K562 (cell line): ENCODE measurements at regions not wholly inside any gene's neighbourhood (a gene's known extent, or its start where the extent isn't known, plus 50 kb on each side); places are given as distances from the start of the nearest gene placed in this dataset.

Experiments
- ATAC-seq: fragments of 200-7000 bp; cut with Tn5 transposase; 3 replicates; pipeline ENCODE4 v1.9.1; 2020; ENCODE audit warnings: moderate library complexity
- BruUV-seq: library from RNA; stranded (reverse); fragments of 400-500 nt; replicated peaks from 2 replicates; lab custom pipeline; 2021; lab: Mats Ljungman, UMichigan
- CTCF ChIA-PET: fragments of 300-600 bp; formaldehyde crosslinking; extraction: SDS; loops from one replicate; lab custom pipeline; 2021; ENCODE audit warnings: low intra/inter-chr PET ratio; lab: Yijun Ruan, JAX
- POLR2A ChIA-PET: fragments of 300-600, 350-650 bp; sonication (Branson Sonifier 250); formaldehyde crosslinking; extraction: SDS; loops from one replicate; lab custom pipeline; 2021; ENCODE audit warnings: antibody characterized with exemption, inconsistent platforms; lab: Yijun Ruan, JAX
- DNase-seq, 4 experiments: peaks; one replicate each; pipeline versions ENCODE4 v3.0.0 to v3.0.0-alpha.2; 2011 to 2018; ENCODE audit warnings: low spot score in 3 of 4, mixed read lengths in 3 of 4; ENCODE audit errors: extremely low read depth in 1 of 4
- FAIRE-seq: peaks from 2 replicates; lab custom pipeline; 2011; peaks lifted over from hg19 to GRCh38; lab: Jason Lieb, UNC
- H2AFZ ChIP-seq: 2 replicates; pipeline ENCODE4 v1.6.0; 2011; ENCODE audit warnings: low read depth, low read length, control low read depth, inconsistent platforms
- H3K27ac ChIP-seq: fragments of 200-600 bp; 3 replicates; pipeline ENCODE4 v1.8.0; 2011; ENCODE audit warnings: low read depth, mild to moderate bottlenecking, control low read depth, inconsistent platforms, low read length, moderate library complexity, mixed read lengths; ENCODE audit errors: extremely low read depth
- H3K27me3 ChIP-seq, 2 experiments: fragments of 300-600 bp in 1 of 2; 2 replicates in 1 of 2; 3 replicates in 1 of 2; pipeline versions ENCODE4 v1.6.0 to v1.8.0; 2011; ENCODE audit warnings: inconsistent platforms in 2 of 2, low read length in 2 of 2, mild to moderate bottlenecking in 1 of 2, mixed read lengths in 1 of 2, moderate library complexity in 1 of 2; ENCODE audit not compliant: control insufficient read depth in 2 of 2, insufficient read depth in 2 of 2
- H3K36me3 ChIP-seq: fragments of 300-600 bp; 3 replicates; pipeline ENCODE4 v1.8.0; 2011; ENCODE audit warnings: mild to moderate bottlenecking, low read length, inconsistent platforms; ENCODE audit not compliant: control insufficient read depth, insufficient read depth
- H3K4me1 ChIP-seq, 2 experiments: fragments of 200-600 bp in 1 of 2; replicated peaks in 1 of 2; 2 replicates in 1 of 2; 3 replicates in 1 of 2; pipeline versions ENCODE4 v1.5.1 to v1.8.0; 2011; ENCODE audit warnings: inconsistent platforms in 2 of 2, low read length in 2 of 2, mild to moderate bottlenecking in 1 of 2, mixed read lengths in 1 of 2, moderate library complexity in 1 of 2; ENCODE audit not compliant: control insufficient read depth in 2 of 2, insufficient read depth in 2 of 2
- H3K4me2 ChIP-seq: 2 replicates; pipeline ENCODE4 v1.6.1; 2011; ENCODE audit warnings: low read length, control low read depth, inconsistent platforms, mixed read lengths; ENCODE audit not compliant: insufficient read depth
- H3K4me3 ChIP-seq: fragments of 200-600 bp; sonication (generic), shearing (Covaris generic); 2 replicates; pipeline ENCODE4 v1.5.1; 2016; ENCODE audit warnings: control low read depth, inconsistent platforms
- H3K79me2 ChIP-seq: fragments of 200-600 bp; 3 replicates; pipeline ENCODE4 v1.8.0; 2011; ENCODE audit warnings: low read length, inconsistent platforms; ENCODE audit not compliant: control insufficient read depth, insufficient read depth
- H3K9ac ChIP-seq, 2 experiments: 2 replicates each; pipeline versions ENCODE4 v1.6.0 to v1.6.1; 2011; ENCODE audit warnings: low read depth in 2 of 2, low read length in 2 of 2, control low read depth in 1 of 2, inconsistent platforms in 1 of 2, mild to moderate bottlenecking in 1 of 2, mixed read lengths in 1 of 2; ENCODE audit not compliant: insufficient read depth in 1 of 2
- H3K9me1 ChIP-seq: one replicate; pipeline ENCODE4 v1.6.0; 2011; ENCODE audit warnings: inconsistent platforms, mild to moderate bottlenecking, low read length, moderate library complexity; ENCODE audit not compliant: control insufficient read depth, insufficient read depth
- H3K9me3 ChIP-seq: replicated peaks from 2 replicates; pipeline ENCODE4 v1.5.1; 2011; ENCODE audit warnings: low read depth, low read length, inconsistent platforms; ENCODE audit not compliant: control insufficient read depth, insufficient read depth
- H4K20me1 ChIP-seq: replicated peaks from 2 replicates; pipeline ENCODE4 v1.6.1; 2011; ENCODE audit warnings: low read length, inconsistent platforms, mixed read lengths; ENCODE audit not compliant: control insufficient read depth, insufficient read depth
- BRD9 ChIP-seq: fragments of 450-650 bp; IDR thresholded peaks from 2 replicates; pipeline ENCODE4 v1.6.1; 2018; ENCODE audit warnings: low read depth; ENCODE audit not compliant: partially characterized antibody
- CBX1 ChIP-seq: sonication (generic); IDR thresholded peaks from 2 replicates; pipeline ENCODE4 v1.6.1; 2016; ENCODE audit warnings: antibody characterized with exemption, low read depth, mild to moderate bottlenecking
- CCAR2 ChIP-seq: fragments of 200-400 bp; formaldehyde crosslinking; IDR thresholded peaks from 2 replicates; pipeline ENCODE4 v1.6.1; 2017; ENCODE audit warnings: mild to moderate bottlenecking, low read depth, low read length
- CCNT2 ChIP-seq: IDR thresholded peaks from 2 replicates; pipeline ENCODE4 v1.6.1; 2011; ENCODE audit warnings: borderline replicate concordance, low read depth, mild to moderate bottlenecking, moderate library complexity, mixed read lengths, low read length; ENCODE audit not compliant: insufficient read length; ENCODE audit errors: extremely low read depth
- CHCHD3 ChIP-seq: fragments of 250-450 bp; sonication (Bioruptor Pico); IDR thresholded peaks from 2 replicates; pipeline ENCODE4 v2.1.2; 2022; ENCODE audit warnings: mild to moderate bottlenecking
- DIDO1 ChIP-seq: fragments of 450-650 bp; IDR thresholded peaks from 2 replicates; pipeline ENCODE4 v1.6.1; 2016; ENCODE audit warnings: low read depth, missing biosample characterization, missing genetic modification characterization
- MYNN ChIP-seq, 2 experiments: sonication (generic); formaldehyde crosslinking in 1 of 2; IDR thresholded peaks; 2 replicates each; pipeline versions ENCODE4 v1.5.0 to v1.6.1; 2016 to 2020; ENCODE audit warnings: antibody characterized with exemption in 1 of 2, missing genetic modification reagents in 1 of 2
- PHB2 ChIP-seq: fragments of 450-650 bp; IDR thresholded peaks from 2 replicates; pipeline ENCODE4 v1.6.1; 2017; ENCODE audit warnings: low read depth
- POLR2A ChIP-seq: fragments of 450-650 bp; conservative IDR thresholded peaks from 2 replicates; pipeline ENCODE4 v1.6.1; 2016
- PURB ChIP-seq: sonication (generic); formaldehyde crosslinking; IDR thresholded peaks from 2 replicates; pipeline ENCODE4 v1.9.0; 2021; ENCODE audit warnings: low read depth, mild to moderate bottlenecking, missing genetic modification reagents
- SIN3A ChIP-seq, 2 experiments: fragments of 150-350 bp in 1 of 2; IDR thresholded peaks; 2 replicates each; pipeline ENCODE4 v1.6.1; 2011 to 2016; ENCODE audit warnings: borderline replicate concordance in 2 of 2, low read depth in 2 of 2, low read length in 2 of 2, mild to moderate bottlenecking in 2 of 2, moderate library complexity in 2 of 2; ENCODE audit not compliant: control insufficient read depth in 1 of 2
- ZNF175 ChIP-seq: fragments of 200-800 bp; sonication (Bioruptor generic); IDR thresholded peaks from 2 replicates; pipeline ENCODE4 v1.6.1; 2016; ENCODE audit warnings: low read depth, mild to moderate bottlenecking, missing genetic modification characterization, missing compliant biosample characterization
- ZNF316 ChIP-seq: fragments of 450-650 bp; IDR thresholded peaks from 2 replicates; pipeline ENCODE4 v1.6.1; 2016
- ZNF668 ChIP-seq: fragments of 250-450 bp; sonication (Bioruptor Pico); IDR thresholded peaks from 2 replicates; pipeline ENCODE4 v1.8.0; 2022; ENCODE audit warnings: mild to moderate bottlenecking, inconsistent platforms
- in situ Hi-C: fragments of 300-500 bp; cut with MboI; formaldehyde crosslinking; loops from 4 replicates; pipeline ENCODE4 v1.15.0; 2018; ENCODE audit warnings: inconsistent platforms, mixed read lengths
- intact Hi-C: fragments of 100-400 bp; cut with micrococcal nuclease; formaldehyde crosslinking; loops from 2 replicates; pipeline ENCODE4 v1.14.2; 2022
- TF ChIP-seq, protein P1 (sequence below): IDR thresholded peaks from 2 replicates; pipeline ENCODE4 v1.6.1; 2012; ENCODE audit warnings: low read depth, low read length, improper control_type of control experiment, borderline replicate concordance

DNA sequence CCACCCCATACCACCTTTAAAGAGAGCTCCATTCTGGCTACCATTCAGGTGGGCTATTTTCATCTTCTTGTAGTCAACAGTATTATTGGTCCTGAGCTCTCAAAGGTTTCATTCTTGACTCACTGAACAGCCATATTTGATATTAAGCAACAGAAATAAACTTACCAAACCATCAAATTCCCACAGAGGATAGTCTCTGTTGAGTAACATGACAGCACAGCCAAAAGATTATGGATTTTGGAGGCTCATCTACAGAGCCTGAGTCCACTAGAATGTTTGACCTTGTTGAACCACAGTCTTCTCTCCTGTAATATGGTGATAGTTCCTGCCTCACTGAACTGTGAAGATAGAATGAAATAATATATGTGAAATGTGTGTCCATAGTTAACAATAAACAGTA lies 276.3 kb upstream of the LDB2 start:
- no peaks in the 10 kb centered on the region for H3K36me3 ChIP-seq
- ATAC-seq (no peak), FAIRE-seq (no peak), DNase-seq (no peak)
- no peaks in the 10 kb centered on the region for H3K9me1 ChIP-seq
- H3K4me1 ChIP-seq, result no peaks in the 10 kb centered on the region
- no TSS peak for BruUV-seq
- POLR2A ChIA-PET, result no interaction called here
- no peak overlapping the region for H3K9ac ChIP-seq
- H3K4me2 ChIP-seq, result no peak overlapping the region
- no peaks in the 10 kb centered on the region for H3K9me3 ChIP-seq
- no peak overlapping the region for H3K27ac ChIP-seq
- in situ Hi-C loops, result no loop called here
- CTCF ChIA-PET, result no interaction called here
- TF ChIP-seq DIDO1 (tag), result no peak
- no peak for TF ChIP-seq ZNF316
- no peak for TF ChIP-seq ZNF175
- no peak for TF ChIP-seq CBX1
- no peak for TF ChIP-seq CCAR2
- TF ChIP-seq CCNT2, result no peak
- no peak for TF ChIP-seq PHB2
- no peak for TF ChIP-seq MYNN (IDR thresholded peaks at IDR 0.05)
- no peak for TF ChIP-seq MYNN (CRISPR knock-in tag; IDR thresholded peaks at IDR 0.05)
- no peak for TF ChIP-seq POLR2A
- TF ChIP-seq BRD9, result no peak
- TF ChIP-seq, protein P1, sequence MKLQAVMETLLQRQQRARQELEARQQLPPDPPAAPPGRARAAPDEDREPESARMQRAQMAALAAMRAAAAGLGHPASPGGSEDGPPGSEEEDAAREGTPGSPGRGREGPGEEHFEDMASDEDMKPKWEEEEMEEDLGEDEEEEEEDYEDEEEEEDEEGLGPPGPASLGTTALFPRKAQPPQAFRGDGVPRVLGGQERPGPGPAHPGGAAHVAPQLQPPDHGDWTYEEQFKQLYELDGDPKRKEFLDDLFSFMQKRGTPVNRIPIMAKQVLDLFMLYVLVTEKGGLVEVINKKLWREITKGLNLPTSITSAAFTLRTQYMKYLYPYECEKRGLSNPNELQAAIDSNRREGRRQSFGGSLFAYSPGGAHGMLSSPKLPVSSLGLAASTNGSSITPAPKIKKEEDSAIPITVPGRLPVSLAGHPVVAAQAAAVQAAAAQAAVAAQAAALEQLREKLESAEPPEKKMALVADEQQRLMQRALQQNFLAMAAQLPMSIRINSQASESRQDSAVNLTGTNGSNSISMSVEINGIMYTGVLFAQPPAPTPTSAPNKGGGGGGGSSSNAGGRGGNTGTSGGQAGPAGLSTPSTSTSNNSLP, result no peak
- no peak for TF ChIP-seq CHCHD3
- TF ChIP-seq PURB, result no peak
- no peak for TF ChIP-seq ZNF668 (CRISPR knock-in tag)
- TF ChIP-seq SIN3A (IDR thresholded peaks at IDR 0.05; ENCODE audit: borderline replicate concordance in 2 of 2, control insufficient read depth in 1 of 2, low read depth in 2 of 2, low read length in 2 of 2), result no peak
- H3K27me3 ChIP-seq, result no peaks in the 10 kb centered on the region
- H2AFZ ChIP-seq, result no peak overlapping the region
- no peaks in the 10 kb centered on the region for H4K20me1 ChIP-seq
- intact Hi-C loops, result no loop called here
- no peaks in the 10 kb centered on the region for H3K79me2 ChIP-seq
- H3K4me3 ChIP-seq, result no peak overlapping the region
